Progenitor cell of endocrine pancreas (in vitro differentiated cells): ENCODE measurements at regions not wholly inside any gene's neighbourhood (a gene's known extent, or its start where the extent isn't known, plus 50 kb on each side); places are given as distances from the start of the nearest gene placed in this dataset.

ENCODE experiments used
- DNase-seq: peaks from one replicate; pipeline ENCODE4 v3.0.0; 2021; ENCODE audit warnings: low spot score; ENCODE audit not compliant: unreplicated experiment
- H3K27ac Mint-ChIP-seq: 2 replicates; pipeline ENCODE4 v1.8.0; 2021; ENCODE audit warnings: mild to moderate bottlenecking, moderate library complexity, mixed read lengths
- H3K27me3 Mint-ChIP-seq: 2 replicates; pipeline ENCODE4 v1.8.0; 2021; ENCODE audit warnings: mixed read lengths
- H3K36me3 Mint-ChIP-seq: 2 replicates; pipeline ENCODE4 v1.8.0; 2022; ENCODE audit warnings: mixed read lengths; ENCODE audit not compliant: insufficient read depth
- H3K4me1 Mint-ChIP-seq: 2 replicates; pipeline ENCODE4 v1.8.0; 2021; ENCODE audit warnings: low read depth, mixed read lengths
- H3K4me3 Mint-ChIP-seq: 2 replicates; pipeline ENCODE4 v1.8.0; 2021; ENCODE audit warnings: low read depth, mild to moderate bottlenecking, moderate library complexity, mixed read lengths
- H3K9me3 Mint-ChIP-seq: 2 replicates; pipeline ENCODE4 v1.8.0; 2021; ENCODE audit warnings: low read depth, mixed read lengths
- TF ChIP-seq, protein P1 (sequence below): fragments of 200-600 bp; sonication (generic); IDR thresholded peaks from one replicate; pipeline ENCODE4 v1.5.0; 2021; ENCODE audit warnings: antibody characterized with exemption, mild to moderate bottlenecking; ENCODE audit not compliant: unreplicated experiment

DNA sequence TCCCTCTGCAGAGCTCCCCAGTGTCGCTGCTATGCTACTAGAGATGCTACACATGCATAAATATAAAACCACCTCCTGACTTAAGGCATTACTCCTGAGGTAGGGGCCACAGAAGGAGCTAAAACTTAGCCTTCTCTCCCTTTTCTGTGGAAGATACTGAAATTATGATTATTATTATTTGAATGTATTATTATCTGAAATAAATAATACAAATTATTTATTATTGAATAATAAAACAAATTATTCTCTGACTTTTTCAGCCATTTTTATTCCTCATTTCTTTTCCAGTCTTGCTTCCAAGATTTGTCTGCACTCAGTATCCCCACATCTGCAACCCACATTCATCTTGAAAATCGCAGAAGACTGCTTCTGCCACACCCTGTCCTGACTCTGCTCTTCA, 414.9 kb upstream of the ACO1 start:
- H3K27me3 Mint-ChIP-seq: no peaks in the 10 kb centered on the region
- TF ChIP-seq, protein P1, sequence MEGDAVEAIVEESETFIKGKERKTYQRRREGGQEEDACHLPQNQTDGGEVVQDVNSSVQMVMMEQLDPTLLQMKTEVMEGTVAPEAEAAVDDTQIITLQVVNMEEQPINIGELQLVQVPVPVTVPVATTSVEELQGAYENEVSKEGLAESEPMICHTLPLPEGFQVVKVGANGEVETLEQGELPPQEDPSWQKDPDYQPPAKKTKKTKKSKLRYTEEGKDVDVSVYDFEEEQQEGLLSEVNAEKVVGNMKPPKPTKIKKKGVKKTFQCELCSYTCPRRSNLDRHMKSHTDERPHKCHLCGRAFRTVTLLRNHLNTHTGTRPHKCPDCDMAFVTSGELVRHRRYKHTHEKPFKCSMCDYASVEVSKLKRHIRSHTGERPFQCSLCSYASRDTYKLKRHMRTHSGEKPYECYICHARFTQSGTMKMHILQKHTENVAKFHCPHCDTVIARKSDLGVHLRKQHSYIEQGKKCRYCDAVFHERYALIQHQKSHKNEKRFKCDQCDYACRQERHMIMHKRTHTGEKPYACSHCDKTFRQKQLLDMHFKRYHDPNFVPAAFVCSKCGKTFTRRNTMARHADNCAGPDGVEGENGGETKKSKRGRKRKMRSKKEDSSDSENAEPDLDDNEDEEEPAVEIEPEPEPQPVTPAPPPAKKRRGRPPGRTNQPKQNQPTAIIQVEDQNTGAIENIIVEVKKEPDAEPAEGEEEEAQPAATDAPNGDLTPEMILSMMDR: no peak

DNA sequence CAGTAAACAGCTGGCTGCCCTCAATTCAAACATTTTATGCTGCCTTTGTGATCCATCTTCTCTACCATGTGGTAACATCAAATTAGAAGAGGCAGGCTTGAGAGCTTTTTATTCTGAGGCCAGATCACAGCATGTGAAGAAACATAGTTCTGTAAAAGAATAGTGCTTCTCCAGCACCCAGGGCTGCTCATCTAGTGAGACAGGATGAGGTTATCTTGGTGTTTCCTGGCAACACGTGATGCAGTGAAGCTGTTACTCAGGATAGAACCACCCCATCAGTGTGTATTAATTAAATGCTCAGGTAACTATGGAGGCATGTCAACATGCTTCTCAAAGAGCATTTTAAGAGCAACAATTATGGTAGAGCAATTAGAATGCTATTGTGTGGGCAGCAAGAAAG, 400.5 kb upstream of the ACO1 start:
- Mint-ChIP-seq H3K27me3 (no peaks in the 10 kb centered on the region), H3K4me1 (no peaks in the 10 kb centered on the region), H3K9me3 (peaks cover 19% of the 10 kb centered on the region), H3K36me3 (no peaks in the 10 kb centered on the region), H3K4me3 (no peak overlapping the region), H3K27ac (no peak overlapping the region)
- TF ChIP-seq, protein P1: no peak
- DNase-seq: no peak

More for the DNA sequence above, 414.9 kb upstream of the ACO1 start:
- no peak for DNase-seq
- Mint-ChIP-seq H3K9me3 (peaks cover 3% of the 10 kb centered on the region), H3K36me3 (no peaks in the 10 kb centered on the region), H3K27ac (no peak overlapping the region), H3K4me3 (no peak overlapping the region), H3K4me1 (no peaks in the 10 kb centered on the region)

DNA sequence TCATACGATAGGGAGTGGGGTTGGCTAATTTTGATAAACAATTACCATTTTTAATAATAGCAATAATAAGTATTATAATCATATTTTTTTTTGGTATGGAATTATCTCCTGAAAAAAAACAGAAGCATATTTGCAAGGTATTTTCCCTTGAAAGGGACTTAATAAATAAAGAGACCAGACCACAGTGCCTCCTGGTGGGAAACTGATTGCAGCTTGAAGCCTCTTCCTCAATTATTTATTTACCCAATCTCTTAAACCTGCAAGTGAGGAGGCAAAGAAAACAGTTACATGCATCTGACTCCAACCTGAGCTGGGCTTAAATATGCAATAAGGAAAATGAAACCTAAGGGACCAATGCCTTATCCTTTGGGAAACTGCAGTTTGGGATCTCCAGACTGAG, 388.1 kb upstream of the ACO1 start:
- TF ChIP-seq, protein P1: peak; percentile 13
- H3K27ac Mint-ChIP-seq: no peak overlapping the region

DNA sequence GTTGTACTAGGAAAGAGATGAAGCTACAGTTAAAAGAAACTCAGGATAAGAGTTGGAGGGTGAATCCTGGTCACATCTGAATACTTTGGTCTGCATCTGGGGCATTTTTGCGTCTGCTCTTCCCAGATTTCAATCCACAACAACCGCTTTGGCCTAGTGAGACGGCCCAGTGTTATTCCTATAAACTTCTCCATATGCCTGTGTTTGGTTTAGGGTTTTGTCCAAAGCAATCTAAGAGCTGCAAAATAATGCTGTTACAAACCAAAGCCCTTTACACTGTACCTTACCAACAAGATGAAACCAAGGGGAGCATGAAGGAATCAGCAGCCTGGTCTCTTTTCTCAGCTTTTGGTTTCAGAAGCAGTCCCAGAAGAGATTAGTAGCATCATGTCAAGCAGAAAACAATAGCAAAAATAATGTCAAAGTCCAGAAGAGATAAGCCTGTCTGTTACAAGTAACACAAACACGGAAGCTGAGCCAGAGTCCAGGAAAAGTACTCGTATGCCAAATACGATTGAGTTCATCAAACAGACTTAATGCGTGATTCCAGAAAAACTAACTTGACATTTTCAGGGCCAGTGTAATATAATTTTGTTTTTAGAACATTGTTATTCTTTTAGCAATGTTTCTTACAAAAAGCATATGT, 379.9 kb upstream of the ACO1 start:
- no peak overlapping the region for H3K27ac Mint-ChIP-seq
- H3K27me3 Mint-ChIP-seq: no peaks in the 10 kb centered on the region
- H3K4me3 Mint-ChIP-seq: no peak overlapping the region
- no peak for DNase-seq
- no peaks in the 10 kb centered on the region for H3K36me3 Mint-ChIP-seq
- no peaks in the 10 kb centered on the region for H3K9me3 Mint-ChIP-seq
- TF ChIP-seq, protein P1: no peak
- peaks cover 3% of the 10 kb centered on the region for H3K4me1 Mint-ChIP-seq

More for the DNA sequence above, 388.1 kb upstream of the ACO1 start:
- Mint-ChIP-seq H3K4me1 (peaks cover 4% of the 10 kb centered on the region), H3K27me3 (no peaks in the 10 kb centered on the region), H3K9me3 (peaks cover 11% of the 10 kb centered on the region), H3K4me3 (no peak overlapping the region), H3K36me3 (no peaks in the 10 kb centered on the region)
- DNase-seq: no peak

DNA sequence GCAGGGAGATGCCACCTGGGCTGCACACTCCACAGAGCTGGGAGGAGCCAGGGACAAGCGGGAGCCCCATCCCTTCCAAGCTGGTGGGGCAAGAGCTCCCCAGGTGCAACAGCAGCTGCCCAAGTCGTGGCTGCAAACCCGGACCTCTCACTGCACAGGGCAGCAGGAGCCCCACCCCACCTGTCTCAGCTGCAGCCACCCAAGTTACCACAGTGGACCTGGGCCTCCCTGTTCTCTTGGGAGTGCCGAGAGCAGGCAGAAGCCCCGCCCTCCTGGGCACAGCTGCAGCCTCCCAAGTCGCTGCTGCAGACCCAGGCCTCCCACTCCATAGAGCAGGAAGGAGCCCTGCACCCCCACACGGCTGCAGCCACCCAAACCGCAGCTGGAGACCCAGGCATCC, 374.1 kb upstream of the ACO1 start:
- DNase-seq: no peak
- TF ChIP-seq, protein P1: no peak
- Mint-ChIP-seq H3K9me3 (peaks cover under 1% of the 10 kb centered on the region), H3K4me3 (no peak overlapping the region), H3K4me1 (no peaks in the 10 kb centered on the region), H3K36me3 (no peaks in the 10 kb centered on the region), H3K27ac (no peak overlapping the region), H3K27me3 (no peaks in the 10 kb centered on the region)
